GM11168 (cell line): ENCODE measurements at regions not wholly inside any gene's neighbourhood (a gene's known extent, or its start where the extent isn't known, plus 50 kb on each side); places are given as distances from the start of the nearest gene placed in this dataset.

Experiments
- in situ Hi-C: fragments of 300-500 bp; cut with MboI; formaldehyde crosslinking; loops from one replicate; pipeline ENCODE4 v1.12.0; 2022; ENCODE audit warnings: low sequenced_read_pairs; ENCODE audit not compliant: unreplicated experiment

GRCh38 chr2:40879305-40879704, 427.4 kb upstream of the SLC8A1 start:
- in situ Hi-C loops = no loop called here

GRCh38 chr2:40886100-40886499, 434.2 kb upstream of the SLC8A1 start:
- in situ Hi-C loops = no loop called here

GRCh38 chr2:40886655-40887054, 434.8 kb upstream of the SLC8A1 start:
- in situ Hi-C loops = no loop called here

- in situ Hi-C loops = no loop called here
Measured at GRCh38 chr2:40896358-40896757, 444.5 kb upstream of the SLC8A1 start.

GRCh38 chr2:40914666-40915065, 462.8 kb upstream of the SLC8A1 start:
- in situ Hi-C loops = no loop called here

GRCh38 chr2:40915651-40916050, 463.8 kb upstream of the SLC8A1 start:
- in situ Hi-C loops = no loop called here

- in situ Hi-C loops = no loop called here
Measured at GRCh38 chr2:40935349-40935748, 483.5 kb upstream of the SLC8A1 start.

- in situ Hi-C loops = no loop called here
Measured at GRCh38 chr2:40937284-40937683, 485.4 kb upstream of the SLC8A1 start.

GRCh38 chr2:40953341-40953740, 501.5 kb upstream of the SLC8A1 start:
- in situ Hi-C loops = no loop called here

- in situ Hi-C loops = no loop called here
Measured at GRCh38 chr2:40955042-40955441, 503.2 kb upstream of the SLC8A1 start.

GRCh38 chr2:40955635-40956034, 503.7 kb upstream of the SLC8A1 start:
- in situ Hi-C loops = no loop called here

- in situ Hi-C loops = no loop called here
Measured at GRCh38 chr2:40957508-40957907, 505.6 kb upstream of the SLC8A1 start.

GRCh38 chr2:40962026-40962425, 510.1 kb upstream of the SLC8A1 start:
- in situ Hi-C loops = no loop called here

- in situ Hi-C loops = no loop called here
Measured at GRCh38 chr2:40964509-40965250, 512.8 kb upstream of the SLC8A1 start.

- in situ Hi-C loops = no loop called here
Measured at GRCh38 chr2:40967451-40967850, 515.6 kb upstream of the SLC8A1 start.

- in situ Hi-C loops = no loop called here
Measured at GRCh38 chr2:40975151-40975550, 523.3 kb upstream of the SLC8A1 start.

- in situ Hi-C loops = no loop called here
Measured at GRCh38 chr2:40997362-40997761, 545.5 kb upstream of the SLC8A1 start.

GRCh38 chr2:41000374-41000773, 548.5 kb upstream of the SLC8A1 start:
- in situ Hi-C loops = no loop called here

GRCh38 chr2:41000906-41001305, 549.0 kb upstream of the SLC8A1 start:
- in situ Hi-C loops = no loop called here

GRCh38 chr2:41004700-41005099, 552.8 kb upstream of the SLC8A1 start:
- in situ Hi-C loops = no loop called here

- in situ Hi-C loops = no loop called here
Measured at GRCh38 chr2:41020358-41020757, 568.5 kb upstream of the SLC8A1 start.

GRCh38 chr2:41024816-41025215, 572.9 kb upstream of the SLC8A1 start:
- in situ Hi-C loops = no loop called here
